DOHH2 (cell line): ENCODE measurements at regions not wholly inside any gene's neighbourhood (a gene's known extent, or its start where the extent isn't known, plus 50 kb on each side); places are given as distances from the start of the nearest gene placed in this dataset.

Source experiments
- EZH2phosphoT487 ChIP-seq: fragments of 200-600 bp; sonication (generic); IDR thresholded peaks from 2 replicates; pipeline ENCODE4 v1.6.1; 2017; ENCODE audit warnings: borderline replicate concordance, mild to moderate bottlenecking, antibody characterized with exemption, low read length, moderate library complexity, mixed read lengths
- TF ChIP-seq, protein P1 (sequence below): fragments of 200-600 bp; sonication (generic); IDR thresholded peaks from one replicate; pipeline ENCODE4 v1.5.1; 2014; ENCODE audit warnings: antibody characterized with exemption, mild to moderate bottlenecking, low read depth, low read length; ENCODE audit not compliant: poor library complexity, severe bottlenecking

DNA sequence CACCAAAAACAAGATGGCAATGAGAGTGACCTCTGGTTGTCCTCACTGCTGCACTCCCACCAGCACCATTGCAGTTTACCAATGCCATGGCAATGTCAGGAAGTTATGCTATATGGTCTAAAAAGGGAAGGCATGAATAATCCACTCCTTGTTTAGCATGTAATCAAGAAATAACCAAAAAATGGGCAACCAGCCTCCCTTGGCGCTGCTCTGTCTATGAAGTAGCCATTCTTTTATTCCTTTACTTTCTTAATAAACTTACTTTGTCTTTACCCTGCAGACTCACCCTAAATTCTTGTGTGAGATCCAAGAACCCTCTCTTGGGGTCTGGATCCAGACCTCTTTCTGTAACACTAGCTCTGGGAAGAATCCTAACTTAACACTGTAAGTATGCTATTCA lies 127.4 kb upstream of the IFNE start:
- TF ChIP-seq, protein P1, sequence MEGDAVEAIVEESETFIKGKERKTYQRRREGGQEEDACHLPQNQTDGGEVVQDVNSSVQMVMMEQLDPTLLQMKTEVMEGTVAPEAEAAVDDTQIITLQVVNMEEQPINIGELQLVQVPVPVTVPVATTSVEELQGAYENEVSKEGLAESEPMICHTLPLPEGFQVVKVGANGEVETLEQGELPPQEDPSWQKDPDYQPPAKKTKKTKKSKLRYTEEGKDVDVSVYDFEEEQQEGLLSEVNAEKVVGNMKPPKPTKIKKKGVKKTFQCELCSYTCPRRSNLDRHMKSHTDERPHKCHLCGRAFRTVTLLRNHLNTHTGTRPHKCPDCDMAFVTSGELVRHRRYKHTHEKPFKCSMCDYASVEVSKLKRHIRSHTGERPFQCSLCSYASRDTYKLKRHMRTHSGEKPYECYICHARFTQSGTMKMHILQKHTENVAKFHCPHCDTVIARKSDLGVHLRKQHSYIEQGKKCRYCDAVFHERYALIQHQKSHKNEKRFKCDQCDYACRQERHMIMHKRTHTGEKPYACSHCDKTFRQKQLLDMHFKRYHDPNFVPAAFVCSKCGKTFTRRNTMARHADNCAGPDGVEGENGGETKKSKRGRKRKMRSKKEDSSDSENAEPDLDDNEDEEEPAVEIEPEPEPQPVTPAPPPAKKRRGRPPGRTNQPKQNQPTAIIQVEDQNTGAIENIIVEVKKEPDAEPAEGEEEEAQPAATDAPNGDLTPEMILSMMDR = no peak
- TF ChIP-seq EZH2phosphoT487 = no peak
